Thoracic aorta (tissue), 2 donors: ENCODE measurements at regions not wholly inside any gene's neighbourhood (a gene's known extent, or its start where the extent isn't known, plus 50 kb on each side); places are given as distances from the start of the nearest gene placed in this dataset.
"Not testable (repeated sequence)": the region's sequence is repeated elsewhere in the genome, so short reads cannot be mapped to it uniquely, and the experiment has no call there.

Source experiments
- ATAC-seq: fragments of 150-250 bp; one replicate; pipeline ENCODE4 v1.8.0; 2017; ENCODE audit warnings: low read depth; ENCODE audit not compliant: insufficient number of reproducible peaks, low FRiP score
- DNase-seq: peaks from one replicate; pipeline ENCODE4 v3.0.0-alpha.2; 2020; ENCODE audit warnings: low spot score
- H3K27ac ChIP-seq, 2 donors: fragments of 200-600 bp; sonication (generic); 1 replicate in 1 of 2; 2 replicates in 1 of 2; pipeline ENCODE4 v1.5.1; 2016; ENCODE audit warnings: mild to moderate bottlenecking in 2 of 2, moderate library complexity in 2 of 2
- H3K27me3 ChIP-seq: fragments of 200-600 bp; sonication (generic); replicated peaks from 2 replicates; pipeline ENCODE4 v1.6.0; 2016; ENCODE audit warnings: mild to moderate bottlenecking; ENCODE audit not compliant: insufficient read depth
- H3K36me3 ChIP-seq: fragments of 200-600 bp; sonication (generic); one replicate; pipeline ENCODE4 v1.5.1; 2016
- H3K4me1 ChIP-seq, 2 donors: fragments of 200-600 bp; sonication (generic); 1 replicate in 1 of 2; 2 replicates in 1 of 2; pipeline versions ENCODE4 v1.5.1 to v1.6.0; 2016; ENCODE audit warnings: low read depth in 2 of 2, mild to moderate bottlenecking in 1 of 2; ENCODE audit not compliant: control insufficient read depth in 1 of 2
- H3K4me3 ChIP-seq: fragments of 200-600 bp; sonication (generic); 2 replicates; pipeline ENCODE4 v1.5.1; 2016; ENCODE audit warnings: mild to moderate bottlenecking
- H3K9me3 ChIP-seq: fragments of 200-600 bp; sonication (generic); 2 replicates; pipeline ENCODE4 v1.5.1; 2016
- CTCF ChIP-seq: fragments of 200-600 bp; sonication (generic); IDR thresholded peaks from one replicate; pipeline ENCODE4 v1.5.1; 2019; ENCODE audit warnings: antibody characterized with exemption

GRCh38 chr2:118580107-118580506, 267.3 kb downstream of the EN1 start:
- Histone ChIP-seq H3K4me3 (no peak overlapping the region), H3K27ac (no peak overlapping the region), H3K9me3 (no peaks in the 10 kb centered on the region), H3K36me3 (no peaks in the 10 kb centered on the region), H3K4me1 (no peaks in the 10 kb centered on the region), H3K27me3 (no peaks in the 10 kb centered on the region)
- DNase-seq (no peak), ATAC-seq (no peak)
- no peak for TF ChIP-seq CTCF

GRCh38 chr2:118577202-118577601, 270.2 kb downstream of the EN1 start:
- no peak overlapping the region for H3K27ac ChIP-seq
- no peak for DNase-seq
- H3K9me3 ChIP-seq: no peaks in the 10 kb centered on the region
- H3K4me1 ChIP-seq: no peaks in the 10 kb centered on the region
- ATAC-seq: no peak
- no peak for TF ChIP-seq CTCF
- H3K27me3 ChIP-seq: no peaks in the 10 kb centered on the region
- no peak overlapping the region for H3K4me3 ChIP-seq
- H3K36me3 ChIP-seq: no peaks in the 10 kb centered on the region

- DNase-seq (no peak), ATAC-seq (no peak)
- H3K4me3 ChIP-seq: no peak overlapping the region
- no peaks in the 10 kb centered on the region for H3K9me3 ChIP-seq
- no peak for TF ChIP-seq CTCF
- H3K36me3 ChIP-seq: no peaks in the 10 kb centered on the region
- H3K27ac ChIP-seq: no peak overlapping the region
- no peaks in the 10 kb centered on the region for H3K27me3 ChIP-seq
- H3K4me1 ChIP-seq: no peaks in the 10 kb centered on the region
These were observed 271.2 kb downstream of the EN1 start for GRCh38 chr2:118576109-118576855.

GRCh38 chr2:118572380-118572779, 275.1 kb downstream of the EN1 start:
- not testable (repeated sequence) for DNase-seq, H3K4me1 ChIP-seq, H3K9me3 ChIP-seq, H3K4me3 ChIP-seq, H3K36me3 ChIP-seq, ATAC-seq, H3K27me3 ChIP-seq, H3K27ac ChIP-seq

GRCh38 chr2:118569876-118570535, 277.4 kb downstream of the EN1 start:
- DNase-seq (no peak), ATAC-seq (no peak)
- no peak for TF ChIP-seq CTCF
- H3K36me3 ChIP-seq: no peaks in the 10 kb centered on the region
- no peaks in the 10 kb centered on the region for H3K9me3 ChIP-seq
- H3K27me3 ChIP-seq: no peaks in the 10 kb centered on the region
- H3K27ac ChIP-seq: no peak overlapping the region
- H3K4me3 ChIP-seq: no peak overlapping the region
- H3K4me1 ChIP-seq: no peaks in the 10 kb centered on the region
